ENCODE measurements at regions not wholly inside any gene's neighbourhood (a gene's known extent, or its start where the extent isn't known, plus 50 kb on each side); places are given as distances from the start of the nearest gene placed in this dataset.

DNA sequence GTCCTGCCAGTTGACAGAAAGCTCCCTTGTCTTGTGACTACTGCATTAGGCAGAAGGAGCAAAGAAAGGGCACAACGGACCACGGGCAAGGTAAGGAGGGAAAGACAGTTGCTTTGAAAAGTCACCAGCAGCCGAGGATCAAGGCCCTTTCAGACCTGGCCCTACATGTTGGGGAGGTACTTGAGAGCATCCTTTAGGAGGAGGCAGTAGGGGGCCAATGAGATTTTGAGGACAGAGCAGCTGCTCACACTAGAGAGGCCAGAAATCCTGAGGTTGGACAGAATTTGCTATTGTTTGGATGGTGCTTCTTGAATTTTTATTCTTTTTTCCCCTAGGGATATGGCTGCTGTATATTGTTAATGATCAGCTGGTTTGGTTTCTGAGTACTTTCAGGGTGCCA is 135.5 kb upstream of the PZP start:
- TF ChIP-seq, protein P1, sequence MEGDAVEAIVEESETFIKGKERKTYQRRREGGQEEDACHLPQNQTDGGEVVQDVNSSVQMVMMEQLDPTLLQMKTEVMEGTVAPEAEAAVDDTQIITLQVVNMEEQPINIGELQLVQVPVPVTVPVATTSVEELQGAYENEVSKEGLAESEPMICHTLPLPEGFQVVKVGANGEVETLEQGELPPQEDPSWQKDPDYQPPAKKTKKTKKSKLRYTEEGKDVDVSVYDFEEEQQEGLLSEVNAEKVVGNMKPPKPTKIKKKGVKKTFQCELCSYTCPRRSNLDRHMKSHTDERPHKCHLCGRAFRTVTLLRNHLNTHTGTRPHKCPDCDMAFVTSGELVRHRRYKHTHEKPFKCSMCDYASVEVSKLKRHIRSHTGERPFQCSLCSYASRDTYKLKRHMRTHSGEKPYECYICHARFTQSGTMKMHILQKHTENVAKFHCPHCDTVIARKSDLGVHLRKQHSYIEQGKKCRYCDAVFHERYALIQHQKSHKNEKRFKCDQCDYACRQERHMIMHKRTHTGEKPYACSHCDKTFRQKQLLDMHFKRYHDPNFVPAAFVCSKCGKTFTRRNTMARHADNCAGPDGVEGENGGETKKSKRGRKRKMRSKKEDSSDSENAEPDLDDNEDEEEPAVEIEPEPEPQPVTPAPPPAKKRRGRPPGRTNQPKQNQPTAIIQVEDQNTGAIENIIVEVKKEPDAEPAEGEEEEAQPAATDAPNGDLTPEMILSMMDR (conservative IDR thresholded peaks at IDR 0.05; ENCODE audit: low read length): no peak
- no peak for TF ChIP-seq EZH2phosphoT487 (IDR thresholded peaks at IDR 0.05; ENCODE audit: borderline replicate concordance, low read depth, low read length)
